ENCODE measurements at regions not wholly inside any gene's neighbourhood (a gene's known extent, or its start where the extent isn't known, plus 50 kb on each side); places are given as distances from the start of the nearest gene placed in this dataset.

- no peak for DNase-seq (ENCODE audit: low read depth in 2 of 2)
- TF ChIP-seq CTCF (IDR thresholded peaks at IDR 0.05; ENCODE audit: low read depth, low read length), result no peak
- no peak overlapping the region for H3K4me3 ChIP-seq (replicated peaks in 1 of 2; ENCODE audit: low read depth in 2 of 2, low read length in 2 of 2)
Observed at GRCh38 chr7:45454771-45455170, 119.4 kb upstream of the ADCY1 start.

- TF ChIP-seq CTCF (IDR thresholded peaks at IDR 0.05; ENCODE audit: low read depth, low read length), result no peak
- H3K4me3 ChIP-seq (replicated peaks in 1 of 2; ENCODE audit: low read depth in 2 of 2, low read length in 2 of 2), result no peak overlapping the region
- DNase-seq (ENCODE audit: low read depth in 2 of 2), result no peak
Observed at GRCh38 chr7:45455662-45456061, 118.5 kb upstream of the ADCY1 start.

GRCh38 chr7:45456105-45456504, 118.1 kb upstream of the ADCY1 start:
- no peak for DNase-seq (ENCODE audit: low read depth in 2 of 2)
- TF ChIP-seq CTCF (IDR thresholded peaks at IDR 0.05; ENCODE audit: low read depth, low read length), result no peak
- no peak overlapping the region for H3K4me3 ChIP-seq (replicated peaks in 1 of 2; ENCODE audit: low read depth in 2 of 2, low read length in 2 of 2)

GRCh38 chr7:45456747-45457524, 117.2 kb upstream of the ADCY1 start:
- DNase-seq (ENCODE audit: low read depth in 2 of 2), result no peak
- TF ChIP-seq CTCF (IDR thresholded peaks at IDR 0.05; ENCODE audit: low read depth, low read length), result no peak
- H3K4me3 ChIP-seq (replicated peaks in 1 of 2; ENCODE audit: low read depth in 2 of 2, low read length in 2 of 2), result no peak overlapping the region

DNA sequence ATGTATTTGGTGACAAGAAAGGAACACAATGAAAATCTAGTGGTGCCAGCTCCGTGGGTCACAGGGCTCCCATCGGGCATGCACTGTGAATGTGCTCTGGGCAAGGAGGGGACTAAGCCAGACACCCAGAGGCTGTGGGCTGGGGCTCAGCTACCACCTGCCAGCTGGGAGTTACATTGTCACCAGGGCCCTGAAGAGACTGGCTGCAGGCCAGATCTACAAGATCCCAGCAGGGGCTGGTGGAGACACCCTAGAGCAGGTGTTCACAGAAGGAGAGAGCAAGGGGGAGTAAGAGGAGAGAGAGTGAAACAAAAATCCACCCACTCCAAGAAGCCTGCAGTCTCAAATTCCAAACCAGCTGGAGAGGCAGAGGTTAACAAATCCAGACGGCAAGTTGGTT, 116.6 kb upstream of the ADCY1 start:
- no peak for DNase-seq (ENCODE audit: low read depth in 2 of 2)
- no peak overlapping the region for H3K4me3 ChIP-seq (replicated peaks in 1 of 2; ENCODE audit: low read depth in 2 of 2, low read length in 2 of 2)
- no peak for TF ChIP-seq CTCF (IDR thresholded peaks at IDR 0.05; ENCODE audit: low read depth, low read length)

DNA sequence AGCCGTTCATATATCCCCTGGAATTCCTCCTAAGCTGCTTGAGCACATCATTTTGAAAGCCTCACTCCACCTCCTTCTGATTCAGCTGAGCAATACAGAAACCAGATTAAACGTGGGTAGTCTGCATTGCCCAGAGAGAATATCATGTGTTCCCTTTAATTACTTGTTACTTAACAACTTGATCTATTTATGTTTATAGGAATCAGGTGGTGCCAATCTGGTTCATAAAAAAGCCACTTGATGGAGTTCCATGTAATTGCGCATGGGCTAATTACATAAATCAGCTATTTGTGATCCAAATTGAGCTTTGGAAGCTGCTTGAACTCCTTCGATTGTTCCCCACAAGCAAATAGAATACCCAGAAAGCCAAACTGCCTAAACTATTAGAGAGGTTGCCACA, 114.7 kb upstream of the ADCY1 start:
- no peak for TF ChIP-seq CTCF (IDR thresholded peaks at IDR 0.05; ENCODE audit: low read depth, low read length)
- no peak overlapping the region for H3K4me3 ChIP-seq (replicated peaks in 1 of 2; ENCODE audit: low read depth in 2 of 2, low read length in 2 of 2)
- no peak for DNase-seq (ENCODE audit: low read depth in 2 of 2)

DNA sequence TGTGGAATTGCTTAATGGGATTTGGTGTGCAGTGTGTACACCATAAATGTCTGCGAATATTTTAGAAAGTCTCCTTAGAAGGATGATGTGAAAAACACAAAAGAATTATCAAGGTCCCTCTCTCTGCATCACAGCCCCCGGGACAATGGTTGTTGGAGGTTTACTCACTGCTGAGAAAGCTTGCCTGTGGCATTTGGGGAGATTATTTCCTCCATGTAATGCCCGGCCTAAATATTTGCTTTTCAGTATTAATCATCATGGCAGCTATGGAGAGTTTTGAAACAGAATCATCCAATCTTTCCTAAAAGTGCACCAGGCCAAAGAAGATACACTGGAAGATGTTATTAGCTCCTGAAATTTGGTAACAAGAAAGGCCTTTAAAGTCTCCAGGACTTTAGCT, 113.8 kb upstream of the ADCY1 start:
- no peak for DNase-seq (ENCODE audit: low read depth in 2 of 2)
- TF ChIP-seq CTCF (IDR thresholded peaks at IDR 0.05; ENCODE audit: low read depth, low read length), result no peak
- H3K4me3 ChIP-seq (replicated peaks in 1 of 2; ENCODE audit: low read depth in 2 of 2, low read length in 2 of 2), result no peak overlapping the region
